ENCODE measurements at regions not wholly inside any gene's neighbourhood (a gene's known extent, or its start where the extent isn't known, plus 50 kb on each side); places are given as distances from the start of the nearest gene placed in this dataset.
"Not testable (repeated sequence)": the region's sequence is repeated elsewhere in the genome, so short reads cannot be mapped to it uniquely, and the experiment has no call there.

DNA sequence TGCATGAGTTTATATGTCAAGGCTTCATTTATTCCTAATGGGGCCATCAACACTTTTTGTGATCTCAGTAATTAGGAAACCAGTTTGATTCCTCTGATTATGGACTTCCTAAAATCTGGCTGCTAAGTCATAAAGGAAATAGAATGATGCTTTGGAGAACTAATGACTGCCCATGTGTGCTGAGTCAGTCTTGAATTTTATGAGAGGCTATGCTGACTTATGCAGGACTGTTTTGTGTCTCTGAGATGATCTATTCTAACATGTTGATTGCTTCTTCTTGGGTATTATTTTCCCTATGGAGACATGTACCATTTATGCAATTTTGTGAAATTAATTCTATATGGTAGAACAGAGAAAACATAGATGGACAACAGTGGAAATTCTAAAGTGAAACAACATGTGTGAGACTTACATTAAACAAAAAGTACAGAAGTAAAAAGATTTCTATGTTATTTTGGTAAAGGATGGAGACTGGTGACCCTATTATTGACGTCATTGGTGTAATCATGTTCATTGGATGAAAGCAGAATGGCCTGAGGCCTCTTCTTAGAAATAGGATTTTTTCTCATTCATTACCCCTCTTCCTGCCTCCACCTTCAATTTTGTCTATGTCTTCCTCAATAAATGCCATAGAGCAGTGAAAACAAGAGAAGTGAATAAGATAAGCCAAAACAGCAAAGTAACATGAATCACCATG, 1658.2 kb upstream of the PIK3C3 start:
- H3K9me3 ChIP-seq (ENCODE audit: control insufficient read depth, low read length), result no peaks in the 10 kb centered on the region
- DNase-seq, result no peak
- Mint-ChIP-seq H3K4me1 (no peaks in the 10 kb centered on the region), H3K9me3 (no peaks in the 10 kb centered on the region), H3K4me3 (no peak overlapping the region), H3K36me3 (ENCODE audit: low read depth) (no peaks in the 10 kb centered on the region), H3K27me3 (ENCODE audit: insufficient read depth) (no peaks in the 10 kb centered on the region), H3K27ac (no peak overlapping the region)
- no peak overlapping the region for H3K4me3 ChIP-seq (ENCODE audit: low read length)
- H3K36me3 ChIP-seq (ENCODE audit: control insufficient read depth, insufficient read depth, low read length), result no peaks in the 10 kb centered on the region
- H3K27ac ChIP-seq (ENCODE audit: low read depth, low read length), result no peak overlapping the region
- no peaks in the 10 kb centered on the region for H3K27me3 ChIP-seq (ENCODE audit: control insufficient read depth, insufficient read depth, low read length, poor library complexity, severe bottlenecking)
- no peak overlapping the region for H3K9ac ChIP-seq (ENCODE audit: extremely low read depth, low read length, poor library complexity, severe bottlenecking)
- WGBS, 2 experiments (ENCODE audit: insufficient coverage in 1 of 2, insufficient read length in 1 of 2), result 71% methylated on average over 1 of the region's 1 CpG; no CpG with 5 or more reads in 1 of the 2 experiments
- H3K4me1 ChIP-seq (ENCODE audit: control insufficient read depth, insufficient read depth, low read length), result no peaks in the 10 kb centered on the region
- TF ChIP-seq, protein P1, sequence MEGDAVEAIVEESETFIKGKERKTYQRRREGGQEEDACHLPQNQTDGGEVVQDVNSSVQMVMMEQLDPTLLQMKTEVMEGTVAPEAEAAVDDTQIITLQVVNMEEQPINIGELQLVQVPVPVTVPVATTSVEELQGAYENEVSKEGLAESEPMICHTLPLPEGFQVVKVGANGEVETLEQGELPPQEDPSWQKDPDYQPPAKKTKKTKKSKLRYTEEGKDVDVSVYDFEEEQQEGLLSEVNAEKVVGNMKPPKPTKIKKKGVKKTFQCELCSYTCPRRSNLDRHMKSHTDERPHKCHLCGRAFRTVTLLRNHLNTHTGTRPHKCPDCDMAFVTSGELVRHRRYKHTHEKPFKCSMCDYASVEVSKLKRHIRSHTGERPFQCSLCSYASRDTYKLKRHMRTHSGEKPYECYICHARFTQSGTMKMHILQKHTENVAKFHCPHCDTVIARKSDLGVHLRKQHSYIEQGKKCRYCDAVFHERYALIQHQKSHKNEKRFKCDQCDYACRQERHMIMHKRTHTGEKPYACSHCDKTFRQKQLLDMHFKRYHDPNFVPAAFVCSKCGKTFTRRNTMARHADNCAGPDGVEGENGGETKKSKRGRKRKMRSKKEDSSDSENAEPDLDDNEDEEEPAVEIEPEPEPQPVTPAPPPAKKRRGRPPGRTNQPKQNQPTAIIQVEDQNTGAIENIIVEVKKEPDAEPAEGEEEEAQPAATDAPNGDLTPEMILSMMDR (conservative IDR thresholded peaks at IDR 0.05), result no peak

GRCh38 chr18:40292985-40293710, 1661.9 kb upstream of the PIK3C3 start:
- Mint-ChIP-seq H3K4me1 (peaks cover 3% of the 10 kb centered on the region), H3K27ac (no peak overlapping the region), H3K36me3 (ENCODE audit: low read depth) (no peaks in the 10 kb centered on the region), H3K27me3 (ENCODE audit: insufficient read depth) (peaks cover 2% of the 10 kb centered on the region), H3K4me3 (no peak overlapping the region), H3K9me3 (no peaks in the 10 kb centered on the region)
- Histone ChIP-seq H3K9me3 (ENCODE audit: control insufficient read depth, low read length) (no peaks in the 10 kb centered on the region), H3K27me3 (ENCODE audit: control insufficient read depth, insufficient read depth, low read length, poor library complexity, severe bottlenecking) (no peaks in the 10 kb centered on the region), H3K9ac (ENCODE audit: extremely low read depth, low read length, poor library complexity, severe bottlenecking) (no peak overlapping the region), H3K27ac (ENCODE audit: low read depth, low read length) (no peak overlapping the region), H3K4me3 (ENCODE audit: low read length) (no peak overlapping the region), H3K36me3 (ENCODE audit: control insufficient read depth, insufficient read depth, low read length) (no peaks in the 10 kb centered on the region), H3K4me1 (ENCODE audit: control insufficient read depth, insufficient read depth, low read length) (no peaks in the 10 kb centered on the region)
- WGBS, 2 experiments (ENCODE audit: insufficient coverage in 1 of 2, insufficient read length in 1 of 2), result 23 to 71% methylated on average over 1 to 3 of the region's 3 CpGs
- TF ChIP-seq, protein P1 (conservative IDR thresholded peaks at IDR 0.05), result peak; percentile 75
- no peak for DNase-seq

- peaks cover 2% of the 10 kb centered on the region for H3K36me3 Mint-ChIP-seq (ENCODE audit: low read depth)
- H3K4me3 Mint-ChIP-seq, result no peak overlapping the region
- TF ChIP-seq, protein P1 (conservative IDR thresholded peaks at IDR 0.05), result no peak
- H3K4me1 Mint-ChIP-seq, result no peaks in the 10 kb centered on the region
- Histone ChIP-seq H3K27ac (ENCODE audit: low read depth, low read length) (no peak overlapping the region), H3K9ac (ENCODE audit: extremely low read depth, low read length, poor library complexity, severe bottlenecking) (no peak overlapping the region), H3K9me3 (ENCODE audit: control insufficient read depth, low read length) (peaks cover 21% of the 10 kb centered on the region), H3K36me3 (ENCODE audit: control insufficient read depth, insufficient read depth, low read length) (no peaks in the 10 kb centered on the region), H3K4me3 (ENCODE audit: low read length) (no peak overlapping the region), H3K27me3 (ENCODE audit: control insufficient read depth, insufficient read depth, low read length, poor library complexity, severe bottlenecking) (no peaks in the 10 kb centered on the region), H3K4me1 (ENCODE audit: control insufficient read depth, insufficient read depth, low read length) (no peaks in the 10 kb centered on the region)
- no peaks in the 10 kb centered on the region for H3K27me3 Mint-ChIP-seq (ENCODE audit: insufficient read depth)
- 100% methylated on average over 2 of the region's 2 CpGs; no CpG with 5 or more reads in 1 of the 2 experiments for WGBS, 2 experiments (ENCODE audit: insufficient coverage in 1 of 2, insufficient read length in 1 of 2)
- DNase-seq, result no peak
- no peak overlapping the region for H3K27ac Mint-ChIP-seq
- peaks cover 22% of the 10 kb centered on the region for H3K9me3 Mint-ChIP-seq
Observed at GRCh38 chr18:40283560-40283959, 1671.5 kb upstream of the PIK3C3 start.

GRCh38 chr18:40281356-40281755, 1673.7 kb upstream of the PIK3C3 start:
- not testable (repeated sequence) for H3K9ac ChIP-seq (ENCODE audit: extremely low read depth, low read length, poor library complexity, severe bottlenecking); H3K27me3 Mint-ChIP-seq (ENCODE audit: insufficient read depth); H3K4me3 ChIP-seq (ENCODE audit: low read length); H3K27ac ChIP-seq (ENCODE audit: low read depth, low read length); H3K4me1 ChIP-seq (ENCODE audit: control insufficient read depth, insufficient read depth, low read length); H3K27me3 ChIP-seq (ENCODE audit: control insufficient read depth, insufficient read depth, low read length, poor library complexity, severe bottlenecking); H3K4me1 Mint-ChIP-seq; H3K27ac Mint-ChIP-seq; DNase-seq; H3K36me3 ChIP-seq (ENCODE audit: control insufficient read depth, insufficient read depth, low read length); H3K4me3 Mint-ChIP-seq; H3K36me3 Mint-ChIP-seq (ENCODE audit: low read depth)
- peaks cover 22% of the 10 kb centered on the region for H3K9me3 Mint-ChIP-seq
- H3K9me3 ChIP-seq (ENCODE audit: control insufficient read depth, low read length), result peaks cover 21% of the 10 kb centered on the region
- WGBS, 2 experiments (ENCODE audit: insufficient coverage in 1 of 2, insufficient read length in 1 of 2), result 94 to 98% methylated on average over 15 to 17 of the region's 17 CpGs

Measured in endodermal cell (in vitro differentiated cells).